Activated CD8-positive, alpha-beta T cell treated with anti-CD3 and anti-CD28 coated beads, Interleukin-2, amount 10 ng/mL, durations not matched to agents 7 days and 5 days (primary cell): ENCODE measurements at regions not wholly inside any gene's neighbourhood (a gene's known extent, or its start where the extent isn't known, plus 50 kb on each side); places are given as distances from the start of the nearest gene placed in this dataset.

ENCODE experiments used
- ATAC-seq: fragments of 150-1000 bp; cut with Tn5 transposase; one replicate; pipeline ENCODE4 v1.10.0; 2021; ENCODE audit warnings: moderate library complexity
- CTCF ChIA-PET: fragments of 350-600 bp; sonication (Branson Sonifier 250); formaldehyde crosslinking; loops from one replicate; lab custom pipeline; 2021; ENCODE audit warnings: antibody characterized with exemption; lab: Charles Lee
- POLR2A ChIA-PET: fragments of 350-600 bp; sonication (Branson Sonifier 250); formaldehyde crosslinking; loops from one replicate; lab custom pipeline; 2021; ENCODE audit warnings: antibody characterized with exemption; lab: Charles Lee
- DNase-seq: peaks from one replicate; pipeline ENCODE4 v3.0.0-alpha.2; 2020
- H3K27ac Mint-ChIP-seq: one replicate; pipeline ENCODE4 v1.8.0; 2021; ENCODE audit warnings: mild to moderate bottlenecking, mixed read lengths
- H3K27me3 Mint-ChIP-seq: one replicate; pipeline ENCODE4 v1.8.0; 2021; ENCODE audit warnings: low read depth, mixed read lengths
- H3K36me3 Mint-ChIP-seq: one replicate; pipeline ENCODE4 v1.8.0; 2021; ENCODE audit warnings: low read depth, mixed read lengths
- H3K4me1 Mint-ChIP-seq: one replicate; pipeline ENCODE4 v1.8.0; 2021; ENCODE audit warnings: low read depth, mixed read lengths
- H3K4me3 Mint-ChIP-seq: one replicate; pipeline ENCODE4 v1.8.0; 2021; ENCODE audit warnings: mild to moderate bottlenecking, mixed read lengths
- H3K9me3 Mint-ChIP-seq: one replicate; pipeline ENCODE4 v1.8.0; 2022; ENCODE audit warnings: mixed read lengths; ENCODE audit not compliant: insufficient read depth

DNA sequence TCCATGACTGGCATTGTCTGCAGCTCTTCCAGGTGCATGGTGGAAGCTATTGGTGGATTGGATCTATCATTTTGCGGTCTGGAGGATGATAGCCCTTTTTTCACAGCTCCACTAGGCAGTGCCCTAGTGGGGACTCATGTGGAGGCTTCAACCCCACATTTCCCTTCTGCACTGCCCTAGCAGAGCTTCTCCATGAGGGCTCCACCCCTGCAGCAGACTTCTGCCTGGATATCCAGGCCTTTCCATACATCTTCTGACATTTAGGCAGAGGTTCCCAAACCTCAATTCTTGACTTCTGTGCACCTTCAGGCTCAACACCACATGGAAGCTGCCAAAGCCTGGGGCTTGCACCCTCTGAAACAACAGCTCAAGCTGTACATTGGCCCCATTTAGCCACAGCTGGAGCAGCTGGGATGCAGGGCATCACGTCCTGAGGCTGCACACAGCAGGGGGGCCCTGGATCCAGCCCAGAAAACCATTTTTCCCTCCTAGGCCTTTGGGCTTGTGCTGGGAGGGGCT lies 800.2 kb upstream of the MIR17HG start:
- no peaks in the 10 kb centered on the region for H3K4me1 Mint-ChIP-seq
- DNase-seq = no peak
- no peak overlapping the region for H3K27ac Mint-ChIP-seq
- ATAC-seq = no peak
- CTCF ChIA-PET = no interaction called here
- POLR2A ChIA-PET = no interaction called here
- H3K36me3 Mint-ChIP-seq = no peaks in the 10 kb centered on the region
- H3K27me3 Mint-ChIP-seq = no peaks in the 10 kb centered on the region
- H3K4me3 Mint-ChIP-seq = no peak overlapping the region
- peaks cover 24% of the 10 kb centered on the region for H3K9me3 Mint-ChIP-seq

DNA sequence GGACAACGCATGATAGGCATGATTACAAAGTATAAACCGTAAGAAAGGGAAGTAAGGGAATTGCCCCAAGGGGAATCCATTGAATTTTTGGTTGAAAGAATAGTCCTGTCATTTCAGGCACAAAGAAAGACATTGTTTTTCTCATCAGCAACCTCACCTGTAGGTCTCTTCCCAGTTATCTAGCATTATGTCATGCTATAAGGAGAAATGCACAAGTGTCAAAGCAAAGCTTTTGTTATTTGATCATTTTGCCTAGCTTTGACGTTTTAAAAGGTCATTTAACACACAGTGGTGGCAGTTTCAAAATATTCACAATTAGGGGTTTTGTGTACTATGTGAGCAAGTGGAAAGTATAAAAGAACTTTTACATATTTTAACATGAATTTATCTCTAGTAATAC lies 796.2 kb upstream of the MIR17HG start:
- Mint-ChIP-seq H3K27me3 (no peaks in the 10 kb centered on the region), H3K9me3 (peaks cover 25% of the 10 kb centered on the region)

DNA sequence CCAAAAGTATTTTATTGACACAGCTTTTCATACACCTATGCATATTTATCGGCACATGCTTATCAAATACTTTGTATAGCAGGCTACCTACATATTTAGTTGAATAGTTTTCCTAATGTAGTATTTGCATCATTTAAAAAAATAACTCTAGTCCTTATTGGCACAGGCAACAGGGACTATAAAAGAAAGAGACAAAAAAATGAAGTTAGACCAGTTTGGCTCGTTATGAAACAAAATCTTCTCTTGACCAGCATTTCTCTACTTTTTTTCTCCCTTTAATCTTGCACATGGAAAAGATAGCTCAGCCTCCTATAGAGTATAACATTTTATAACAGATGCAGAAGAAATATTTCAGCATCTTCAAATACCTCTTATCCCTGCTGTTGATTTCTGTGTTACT lies 794.8 kb upstream of the MIR17HG start:
- Mint-ChIP-seq H3K4me3 (no peak overlapping the region), H3K27me3 (no peaks in the 10 kb centered on the region), H3K4me1 (no peaks in the 10 kb centered on the region), H3K9me3 (peaks cover 37% of the 10 kb centered on the region), H3K36me3 (no peaks in the 10 kb centered on the region), H3K27ac (no peak overlapping the region)
- no peak for ATAC-seq
- DNase-seq = no peak
- ChIA-PET POLR2A (no interaction called here), CTCF (no interaction called here)

More for the DNA sequence above, 796.2 kb upstream of the MIR17HG start:
- H3K4me3 Mint-ChIP-seq = no peak overlapping the region
- ATAC-seq (no peak), DNase-seq (no peak)
- no peak overlapping the region for H3K27ac Mint-ChIP-seq
- H3K36me3 Mint-ChIP-seq = no peaks in the 10 kb centered on the region
- no peaks in the 10 kb centered on the region for H3K4me1 Mint-ChIP-seq
- ChIA-PET POLR2A (no interaction called here), CTCF (no interaction called here)

- ChIA-PET POLR2A (no interaction called here), CTCF (no interaction called here)
- peaks cover 32% of the 10 kb centered on the region for H3K9me3 Mint-ChIP-seq
- H3K36me3 Mint-ChIP-seq = no peaks in the 10 kb centered on the region
- H3K27me3 Mint-ChIP-seq = no peaks in the 10 kb centered on the region
- no peak overlapping the region for H3K4me3 Mint-ChIP-seq
- H3K4me1 Mint-ChIP-seq = no peaks in the 10 kb centered on the region
- ATAC-seq (no peak), DNase-seq (no peak)
- H3K27ac Mint-ChIP-seq = no peak overlapping the region
Measured at GRCh38 chr13:90553159-90553558, 794.3 kb upstream of the MIR17HG start.

- peaks cover 24% of the 10 kb centered on the region for H3K9me3 Mint-ChIP-seq
- no peak overlapping the region for H3K27ac Mint-ChIP-seq
- DNase-seq (no peak), ATAC-seq (no peak)
- ChIA-PET CTCF (no interaction called here), POLR2A (no interaction called here)
- H3K27me3 Mint-ChIP-seq = no peaks in the 10 kb centered on the region
- H3K36me3 Mint-ChIP-seq = no peaks in the 10 kb centered on the region
- H3K4me1 Mint-ChIP-seq = no peaks in the 10 kb centered on the region
- H3K4me3 Mint-ChIP-seq = no peak overlapping the region
Measured at GRCh38 chr13:90557626-90558025, 789.9 kb upstream of the MIR17HG start.

- Mint-ChIP-seq H3K27me3 (no peaks in the 10 kb centered on the region), H3K36me3 (no peaks in the 10 kb centered on the region), H3K4me3 (no peak overlapping the region), H3K27ac (no peak overlapping the region), H3K4me1 (no peaks in the 10 kb centered on the region), H3K9me3 (peaks cover 25% of the 10 kb centered on the region)
- CTCF ChIA-PET = no interaction called here
- POLR2A ChIA-PET = no interaction called here
- DNase-seq (no peak), ATAC-seq (no peak)
Measured at GRCh38 chr13:90562443-90562842, 785.0 kb upstream of the MIR17HG start.

- DNase-seq (no peak), ATAC-seq (no peak)
- Mint-ChIP-seq H3K9me3 (peaks cover 18% of the 10 kb centered on the region), H3K27me3 (no peaks in the 10 kb centered on the region), H3K4me3 (no peak overlapping the region), H3K36me3 (no peaks in the 10 kb centered on the region), H3K4me1 (no peaks in the 10 kb centered on the region), H3K27ac (no peak overlapping the region)
- ChIA-PET POLR2A (no interaction called here), CTCF (no interaction called here)
Measured at GRCh38 chr13:90564096-90564495, 783.4 kb upstream of the MIR17HG start.

DNA sequence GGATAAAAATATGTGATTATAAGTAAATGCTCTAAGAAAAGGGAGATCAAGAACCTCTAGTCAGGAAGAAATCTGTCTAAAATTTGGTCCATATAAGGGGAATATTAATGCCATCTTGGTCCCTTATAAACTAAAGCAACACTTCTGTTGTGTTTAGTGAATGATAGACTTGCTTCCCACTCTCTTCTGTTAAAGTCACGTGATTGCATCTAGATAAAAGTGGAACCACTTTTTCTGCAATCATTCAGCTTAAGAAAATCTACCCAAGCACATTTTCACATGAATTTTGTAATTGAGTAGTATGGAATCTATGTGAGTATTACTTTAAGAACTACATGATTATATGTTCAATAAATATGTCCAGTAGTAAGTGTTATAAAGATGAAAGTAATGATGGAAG lies 782.9 kb upstream of the MIR17HG start:
- H3K36me3 Mint-ChIP-seq = no peaks in the 10 kb centered on the region
- H3K27ac Mint-ChIP-seq = no peak overlapping the region
- no peaks in the 10 kb centered on the region for H3K4me1 Mint-ChIP-seq
- ChIA-PET CTCF (no interaction called here), POLR2A (no interaction called here)
- H3K27me3 Mint-ChIP-seq = no peaks in the 10 kb centered on the region
- DNase-seq (no peak), ATAC-seq (no peak)
- H3K4me3 Mint-ChIP-seq = no peak overlapping the region
- H3K9me3 Mint-ChIP-seq = peaks cover 18% of the 10 kb centered on the region

DNA sequence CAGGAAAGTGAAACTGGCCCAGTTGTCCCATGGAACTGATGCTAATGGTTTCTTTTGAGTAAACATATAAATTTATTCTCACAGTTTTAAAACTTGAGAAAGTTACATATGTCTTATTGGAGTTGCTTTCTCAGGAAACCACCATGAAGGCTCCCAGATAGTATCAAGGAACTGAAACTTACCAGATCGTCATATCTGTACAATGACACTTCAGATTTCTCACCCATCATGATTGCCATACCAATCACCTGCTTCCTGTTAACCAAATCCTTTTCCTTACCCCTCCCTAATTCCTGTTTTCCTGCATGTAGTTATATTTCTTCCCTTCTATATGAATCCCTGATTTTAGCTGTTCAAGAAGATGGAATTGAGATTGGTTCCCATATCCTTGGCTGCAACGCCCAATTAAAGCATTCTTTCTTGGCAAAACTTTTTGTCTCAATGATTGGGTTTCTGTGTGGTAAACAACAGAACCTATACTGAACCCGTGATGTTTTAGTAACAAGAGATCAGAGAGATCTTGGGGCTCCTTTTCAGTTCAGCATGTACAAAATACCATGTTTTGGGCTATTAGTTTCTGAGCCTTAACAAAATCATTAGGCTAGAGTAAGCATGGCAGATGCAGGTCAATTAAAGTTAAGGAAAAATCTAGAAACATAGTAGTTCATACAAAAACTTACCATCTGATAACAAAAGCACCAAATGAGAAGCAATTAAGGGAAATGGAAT lies 781.3 kb upstream of the MIR17HG start:
- Mint-ChIP-seq H3K27ac (no peak overlapping the region), H3K4me3 (no peak overlapping the region), H3K4me1 (no peaks in the 10 kb centered on the region), H3K9me3 (peaks cover 18% of the 10 kb centered on the region), H3K27me3 (no peaks in the 10 kb centered on the region), H3K36me3 (no peaks in the 10 kb centered on the region)
- ATAC-seq (no peak), DNase-seq (no peak)
- POLR2A ChIA-PET = no interaction called here
- CTCF ChIA-PET = no interaction called here

DNA sequence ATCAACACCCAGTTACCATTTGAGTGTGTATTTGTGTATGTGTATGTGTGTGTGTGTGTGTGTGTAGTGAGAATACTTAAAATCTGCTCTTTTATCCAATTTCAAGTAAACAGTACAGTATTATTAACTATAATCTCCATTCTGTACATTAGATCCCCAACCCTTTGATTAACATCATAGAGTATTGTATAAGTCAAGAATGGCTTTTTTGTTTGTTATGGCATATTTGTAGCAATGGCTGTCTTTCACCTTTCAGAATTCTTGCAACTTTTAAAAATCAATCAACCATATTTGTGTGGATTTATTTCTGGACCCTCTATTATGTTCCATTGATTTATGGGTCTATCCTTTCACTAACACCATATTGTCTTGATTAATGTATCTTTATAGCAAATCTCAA lies 779.3 kb upstream of the MIR17HG start:
- CTCF ChIA-PET = no interaction called here
- H3K4me3 Mint-ChIP-seq = no peak overlapping the region

DNA sequence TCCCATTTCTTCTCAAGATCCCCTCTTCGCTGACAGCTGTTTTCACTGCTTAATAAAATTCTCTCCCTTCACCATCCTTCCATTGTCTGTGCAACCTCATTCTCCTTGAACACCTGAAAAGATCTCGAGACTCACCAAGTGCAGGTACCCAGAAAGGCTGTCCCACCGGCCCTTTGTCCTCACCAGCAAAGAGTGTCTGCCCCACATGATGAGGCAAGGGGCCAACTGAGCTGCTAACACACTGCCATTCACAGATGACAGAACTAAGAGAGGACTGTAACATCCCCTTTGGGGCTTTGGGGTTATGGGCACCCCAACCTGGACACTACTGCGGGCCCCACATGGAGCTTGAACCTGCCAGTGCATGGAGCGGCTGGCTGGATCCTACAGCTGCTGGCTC lies 771.4 kb upstream of the MIR17HG start:
- H3K36me3 Mint-ChIP-seq = no peaks in the 10 kb centered on the region
- no peaks in the 10 kb centered on the region for H3K4me1 Mint-ChIP-seq
- H3K27me3 Mint-ChIP-seq = no peaks in the 10 kb centered on the region
- DNase-seq = no peak
- peaks cover 15% of the 10 kb centered on the region for H3K9me3 Mint-ChIP-seq
- no peak for ATAC-seq
- CTCF ChIA-PET = interaction anchor here (0.8 kb wide), 1 partner anchor 9 kb away, joined by 3 read pairs; no protein-coding TSS in a partner anchor
- POLR2A ChIA-PET = no interaction called here
- no peak overlapping the region for H3K4me3 Mint-ChIP-seq
- H3K27ac Mint-ChIP-seq = no peak overlapping the region

More for the DNA sequence above, 779.3 kb upstream of the MIR17HG start:
- Mint-ChIP-seq H3K9me3 (peaks cover 26% of the 10 kb centered on the region), H3K4me1 (no peaks in the 10 kb centered on the region), H3K27me3 (no peaks in the 10 kb centered on the region), H3K36me3 (no peaks in the 10 kb centered on the region), H3K27ac (no peak overlapping the region)
- ATAC-seq = no peak
- no peak for DNase-seq
- POLR2A ChIA-PET = no interaction called here

DNA sequence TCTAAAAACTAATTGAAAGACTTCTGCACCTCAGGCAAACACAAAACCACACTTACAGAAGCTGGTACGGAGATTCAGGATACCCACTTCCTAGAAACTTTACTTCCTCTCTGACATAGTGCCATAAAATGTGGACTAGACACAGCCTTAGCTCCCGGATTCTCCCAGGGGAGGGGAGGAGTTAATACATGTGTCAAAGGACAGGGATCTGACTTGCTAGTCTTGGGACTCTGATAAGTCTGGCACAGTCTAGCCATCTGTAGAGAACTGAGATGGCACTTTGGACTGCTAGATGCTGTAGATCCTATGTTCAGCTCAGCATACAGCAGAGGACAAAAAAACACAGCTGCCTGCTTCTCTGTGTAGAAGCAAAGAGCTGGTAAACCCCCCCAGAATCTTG lies 769.8 kb upstream of the MIR17HG start:
- H3K9me3 Mint-ChIP-seq = peaks cover 6% of the 10 kb centered on the region
- no peak overlapping the region for H3K27ac Mint-ChIP-seq
- H3K27me3 Mint-ChIP-seq = no peaks in the 10 kb centered on the region
- H3K36me3 Mint-ChIP-seq = no peaks in the 10 kb centered on the region
- ChIA-PET CTCF (no interaction called here), POLR2A (no interaction called here)
- H3K4me1 Mint-ChIP-seq = no peaks in the 10 kb centered on the region
- DNase-seq (no peak), ATAC-seq (no peak)
- H3K4me3 Mint-ChIP-seq = no peak overlapping the region
